ENCODE measurements at regions not wholly inside any gene's neighbourhood (a gene's known extent, or its start where the extent isn't known, plus 50 kb on each side); places are given as distances from the start of the nearest gene placed in this dataset.

DNA sequence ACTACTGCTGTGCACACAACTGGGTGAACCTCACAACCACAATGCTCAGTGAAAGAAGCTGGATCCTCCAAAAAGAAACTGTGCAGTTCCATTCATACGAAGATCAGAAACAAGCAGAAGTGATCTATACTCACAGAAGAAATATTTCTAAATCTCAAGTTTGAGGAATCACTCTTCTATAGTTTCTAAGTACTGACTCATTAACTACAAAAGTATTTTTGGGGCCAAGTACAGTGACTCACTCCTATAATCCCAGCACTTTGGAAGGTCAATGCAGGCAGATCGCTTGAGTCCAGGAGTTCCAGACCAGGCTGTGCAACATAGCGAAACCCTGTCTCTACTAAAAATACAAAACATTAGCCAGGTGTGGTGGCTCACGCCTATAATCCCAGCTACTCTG lies 51.3 kb upstream of the RELL1 start:
- DNase-seq (ENCODE audit: low spot score), result no peak

Measured in NAMALWA (cell line).